Stimulated activated CD8-positive, alpha-beta memory T cell treated with anti-CD3 and anti-CD28 coated beads, Interleukin-12 subunit alpha, Interleukin-12 subunit beta, amount 100 ng/mL, for 4 hours (primary cell): ENCODE measurements at regions not wholly inside any gene's neighbourhood (a gene's known extent, or its start where the extent isn't known, plus 50 kb on each side); places are given as distances from the start of the nearest gene placed in this dataset.
"Not testable (repeated sequence)": the region's sequence is repeated elsewhere in the genome, so short reads cannot be mapped to it uniquely, and the experiment has no call there.

Experiments
- DNase-seq: peaks from one replicate; pipeline ENCODE4 v3.0.0-alpha.2; 2020; ENCODE audit warnings: low read depth

GRCh38 chr15:69554279-69554961, 101.8 kb downstream of the RPLP1 start:
- DNase-seq: no peak

GRCh38 chr15:69555080-69555479, 102.5 kb downstream of the RPLP1 start:
- no peak for DNase-seq

GRCh38 chr15:69556344-69556743, 103.7 kb downstream of the RPLP1 start:
- DNase-seq: no peak

- no peak for DNase-seq
These were observed 104.5 kb downstream of the RPLP1 start for GRCh38 chr15:69557020-69557706.

- DNase-seq: no peak
These were observed 105.2 kb downstream of the RPLP1 start for GRCh38 chr15:69557707-69558409.

GRCh38 chr15:69559440-69560190, 107.0 kb downstream of the RPLP1 start:
- DNase-seq: no peak

GRCh38 chr15:69561071-69561784, 108.6 kb downstream of the RPLP1 start:
- DNase-seq: no peak

- no peak for DNase-seq
These were observed 109.5 kb downstream of the RPLP1 start for GRCh38 chr15:69562116-69562515.

GRCh38 chr15:69562564-69562963, 109.9 kb downstream of the RPLP1 start:
- DNase-seq: no peak

GRCh38 chr15:69565066-69565655, 112.5 kb downstream of the RPLP1 start:
- no peak for DNase-seq

- DNase-seq: not testable (repeated sequence)
These were observed 114.7 kb downstream of the RPLP1 start for GRCh38 chr15:69567238-69567760.

- no peak for DNase-seq
These were observed 115.8 kb downstream of the RPLP1 start for GRCh38 chr15:69568173-69569009.

- no peak for DNase-seq
These were observed 117.8 kb downstream of the RPLP1 start for GRCh38 chr15:69570454-69570853.

- DNase-seq: no peak
These were observed 118.4 kb downstream of the RPLP1 start for GRCh38 chr15:69570997-69571396.

GRCh38 chr15:69573278-69573677, 120.7 kb downstream of the RPLP1 start:
- not testable (repeated sequence) for DNase-seq

GRCh38 chr15:69573815-69574475, 121.3 kb downstream of the RPLP1 start:
- DNase-seq: peak; percentile 10

- DNase-seq: no peak
These were observed 121.9 kb downstream of the RPLP1 start for GRCh38 chr15:69574506-69574905.

- no peak for DNase-seq
These were observed 122.8 kb downstream of the RPLP1 start for GRCh38 chr15:69575387-69575786.

GRCh38 chr15:69576035-69576526, 123.5 kb downstream of the RPLP1 start:
- DNase-seq: peak; percentile 47
